ENCODE measurements at regions not wholly inside any gene's neighbourhood (a gene's known extent, or its start where the extent isn't known, plus 50 kb on each side); places are given as distances from the start of the nearest gene placed in this dataset.

GRCh38 chr1:235011599-235012435 is 116.8 kb downstream of the TOMM20 start:
- peak; percentile 84 to 95 for DNase-seq (ENCODE audit: low read depth in 2 of 2, low spot score in 1 of 2)

- DNase-seq (ENCODE audit: low read depth in 2 of 2, low spot score in 1 of 2): peak; percentile 26 to 51
Measured at GRCh38 chr1:235011064-235011598, 117.5 kb downstream of the TOMM20 start.

- DNase-seq (ENCODE audit: low read depth in 2 of 2, low spot score in 1 of 2): no peak
Measured at GRCh38 chr1:235009561-235010306, 118.9 kb downstream of the TOMM20 start.

- DNase-seq (ENCODE audit: low read depth in 2 of 2, low spot score in 1 of 2): no peak
Measured at GRCh38 chr1:235009074-235009473, 119.6 kb downstream of the TOMM20 start.

GRCh38 chr1:235008239-235008638 is 120.4 kb downstream of the TOMM20 start:
- no peak for DNase-seq (ENCODE audit: low read depth in 2 of 2, low spot score in 1 of 2)

- DNase-seq (ENCODE audit: low read depth in 2 of 2, low spot score in 1 of 2): no peak
Measured at GRCh38 chr1:235006816-235007215, 121.8 kb downstream of the TOMM20 start.

GRCh38 chr1:235006132-235006721 is 122.4 kb downstream of the TOMM20 start:
- DNase-seq (ENCODE audit: low read depth in 2 of 2, low spot score in 1 of 2): no peak

- no peak for DNase-seq (ENCODE audit: low read depth in 2 of 2, low spot score in 1 of 2)
Measured at GRCh38 chr1:235004840-235005391, 123.7 kb downstream of the TOMM20 start.

- DNase-seq (ENCODE audit: low read depth in 2 of 2, low spot score in 1 of 2): no peak
Measured at GRCh38 chr1:235004276-235004675, 124.4 kb downstream of the TOMM20 start.

- no peak for DNase-seq (ENCODE audit: low read depth in 2 of 2, low spot score in 1 of 2)
Measured at GRCh38 chr1:235002706-235003300, 125.8 kb downstream of the TOMM20 start.

- no peak for DNase-seq (ENCODE audit: low read depth in 2 of 2, low spot score in 1 of 2)
Measured at GRCh38 chr1:234999513-234999940, 129.1 kb downstream of the TOMM20 start.

- no peak for DNase-seq (ENCODE audit: low read depth in 2 of 2, low spot score in 1 of 2)
Measured at GRCh38 chr1:234997896-234998741, 130.5 kb downstream of the TOMM20 start.

GRCh38 chr1:234997201-234997895 is 131.3 kb downstream of the TOMM20 start:
- no peak for DNase-seq (ENCODE audit: low read depth in 2 of 2, low spot score in 1 of 2)

- DNase-seq (ENCODE audit: low read depth in 2 of 2, low spot score in 1 of 2): no peak
Measured at GRCh38 chr1:234996245-234996757, 132.3 kb downstream of the TOMM20 start.

- no peak for DNase-seq (ENCODE audit: low read depth in 2 of 2, low spot score in 1 of 2)
Measured at GRCh38 chr1:234994436-234995295, 134.0 kb downstream of the TOMM20 start.

GRCh38 chr1:234992065-234992464 is 136.6 kb downstream of the TOMM20 start:
- DNase-seq (ENCODE audit: low read depth in 2 of 2, low spot score in 1 of 2): no peak

GRCh38 chr1:234990874-234991801 is 137.5 kb downstream of the TOMM20 start:
- no peak for DNase-seq (ENCODE audit: low read depth in 2 of 2, low spot score in 1 of 2)

Measured in stimulated activated CD8-positive, alpha-beta memory T cell treated with anti-CD3 and anti-CD28 coated beads, Interleukin-4, amount 100 ng/mL, for 4 hours (primary cell).